Peyer's patch (tissue), 4 donors: ENCODE measurements at regions not wholly inside any gene's neighbourhood (a gene's known extent, or its start where the extent isn't known, plus 50 kb on each side); places are given as distances from the start of the nearest gene placed in this dataset.

Experiments used
- DNase-seq, 3 donors: peaks; one replicate each; pipeline ENCODE4 v3.0.0-alpha.2; 2017 to 2019
- H3K27ac ChIP-seq, 4 donors: fragments of 200-600 bp; sonication (generic); one replicate each; pipeline ENCODE4 v1.5.1; 2016 to 2019
- H3K27me3 ChIP-seq, 2 donors: fragments of 200-600 bp; sonication (generic); one replicate each; pipeline ENCODE4 v1.5.1; 2019
- H3K36me3 ChIP-seq, 3 donors: fragments of 200-600 bp; sonication (generic); one replicate each; pipeline ENCODE4 v1.5.1; 2016 to 2019
- H3K4me1 ChIP-seq, 4 donors: fragments of 200-600 bp; sonication (generic); one replicate each; pipeline ENCODE4 v1.5.1; 2016 to 2019
- H3K4me3 ChIP-seq, 4 donors: fragments of 200-600 bp; sonication (generic); 1 replicate in 3 of 4; 2 replicates in 1 of 4; pipeline ENCODE4 v1.5.1; 2016 to 2019; ENCODE audit warnings: mild to moderate bottlenecking in 1 of 4
- H3K9me3 ChIP-seq, 4 donors: fragments of 200-600 bp; sonication (generic); one replicate each; pipeline ENCODE4 v1.5.1; 2016 to 2019; ENCODE audit warnings: mild to moderate bottlenecking in 1 of 4
- POLR2A ChIP-seq, 2 donors: fragments of 450-650 bp; IDR thresholded peaks; one replicate each; pipeline ENCODE4 v1.5.1; 2017; ENCODE audit warnings: antibody characterized with exemption in 2 of 2, mild to moderate bottlenecking in 2 of 2, moderate library complexity in 2 of 2
- TF ChIP-seq, protein P1 (sequence below), 6 experiments: fragments of 450-650 bp in 4 of 6; fragments of 200-600 bp in 2 of 6; sonication (generic) in 1 of 6; IDR thresholded peaks; one replicate each; pipeline ENCODE4 v1.5.1; 2017 to 2019; ENCODE audit warnings: antibody characterized with exemption in 6 of 6, mild to moderate bottlenecking in 3 of 6, moderate library complexity in 1 of 6

DNA sequence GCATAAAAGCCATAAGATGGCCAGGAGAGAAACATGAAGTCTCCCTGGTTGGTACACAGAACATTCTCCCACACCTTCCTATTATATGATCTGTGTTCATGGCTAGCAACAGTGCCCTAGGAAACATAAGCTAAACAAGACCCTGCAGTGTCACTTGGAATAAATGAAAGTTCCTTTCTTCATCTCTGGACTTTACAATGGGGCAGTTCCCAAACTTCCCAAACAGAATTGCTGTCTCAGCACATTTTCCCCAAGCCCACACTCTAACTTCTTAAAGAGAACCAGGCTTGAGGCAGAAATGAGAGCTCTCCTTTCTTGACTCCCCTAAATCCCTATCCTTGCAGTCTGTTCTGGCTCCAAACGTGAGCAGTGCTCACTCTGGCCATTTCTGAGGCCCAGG, 173.2 kb upstream of the CREB1 start:
- Histone ChIP-seq H3K4me1 (no peaks in the 10 kb centered on the region), H3K27ac (no peak overlapping the region), H3K9me3 (no peaks in the 10 kb centered on the region), H3K27me3 (no peaks in the 10 kb centered on the region), H3K4me3 (no peak overlapping the region), H3K36me3 (no peaks in the 10 kb centered on the region)
- no peak for DNase-seq
- no peak for TF ChIP-seq POLR2A (IDR thresholded peaks at IDR 0.05)
- TF ChIP-seq, protein P1, sequence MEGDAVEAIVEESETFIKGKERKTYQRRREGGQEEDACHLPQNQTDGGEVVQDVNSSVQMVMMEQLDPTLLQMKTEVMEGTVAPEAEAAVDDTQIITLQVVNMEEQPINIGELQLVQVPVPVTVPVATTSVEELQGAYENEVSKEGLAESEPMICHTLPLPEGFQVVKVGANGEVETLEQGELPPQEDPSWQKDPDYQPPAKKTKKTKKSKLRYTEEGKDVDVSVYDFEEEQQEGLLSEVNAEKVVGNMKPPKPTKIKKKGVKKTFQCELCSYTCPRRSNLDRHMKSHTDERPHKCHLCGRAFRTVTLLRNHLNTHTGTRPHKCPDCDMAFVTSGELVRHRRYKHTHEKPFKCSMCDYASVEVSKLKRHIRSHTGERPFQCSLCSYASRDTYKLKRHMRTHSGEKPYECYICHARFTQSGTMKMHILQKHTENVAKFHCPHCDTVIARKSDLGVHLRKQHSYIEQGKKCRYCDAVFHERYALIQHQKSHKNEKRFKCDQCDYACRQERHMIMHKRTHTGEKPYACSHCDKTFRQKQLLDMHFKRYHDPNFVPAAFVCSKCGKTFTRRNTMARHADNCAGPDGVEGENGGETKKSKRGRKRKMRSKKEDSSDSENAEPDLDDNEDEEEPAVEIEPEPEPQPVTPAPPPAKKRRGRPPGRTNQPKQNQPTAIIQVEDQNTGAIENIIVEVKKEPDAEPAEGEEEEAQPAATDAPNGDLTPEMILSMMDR (IDR thresholded peaks at IDR 0.05): no peak

GRCh38 chr2:207357216-207357615, 172.5 kb upstream of the CREB1 start:
- TF ChIP-seq, protein P1 (IDR thresholded peaks at IDR 0.05): no peak
- no peak for TF ChIP-seq POLR2A (IDR thresholded peaks at IDR 0.05)
- Histone ChIP-seq H3K27ac (no peak overlapping the region), H3K4me3 (no peak overlapping the region), H3K9me3 (no peaks in the 10 kb centered on the region), H3K27me3 (no peaks in the 10 kb centered on the region), H3K4me1 (no peaks in the 10 kb centered on the region), H3K36me3 (no peaks in the 10 kb centered on the region)
- no peak for DNase-seq

- no peak for DNase-seq
- no peaks in the 10 kb centered on the region for H3K4me1 ChIP-seq
- no peaks in the 10 kb centered on the region for H3K9me3 ChIP-seq
- TF ChIP-seq, protein P1 (IDR thresholded peaks at IDR 0.05): no peak
- TF ChIP-seq POLR2A (IDR thresholded peaks at IDR 0.05): no peak
- no peaks in the 10 kb centered on the region for H3K27me3 ChIP-seq
- H3K36me3 ChIP-seq: no peaks in the 10 kb centered on the region
- H3K27ac ChIP-seq: no peak overlapping the region
- no peak overlapping the region for H3K4me3 ChIP-seq
Measured at GRCh38 chr2:207362716-207363115, 167.0 kb upstream of the CREB1 start.

DNA sequence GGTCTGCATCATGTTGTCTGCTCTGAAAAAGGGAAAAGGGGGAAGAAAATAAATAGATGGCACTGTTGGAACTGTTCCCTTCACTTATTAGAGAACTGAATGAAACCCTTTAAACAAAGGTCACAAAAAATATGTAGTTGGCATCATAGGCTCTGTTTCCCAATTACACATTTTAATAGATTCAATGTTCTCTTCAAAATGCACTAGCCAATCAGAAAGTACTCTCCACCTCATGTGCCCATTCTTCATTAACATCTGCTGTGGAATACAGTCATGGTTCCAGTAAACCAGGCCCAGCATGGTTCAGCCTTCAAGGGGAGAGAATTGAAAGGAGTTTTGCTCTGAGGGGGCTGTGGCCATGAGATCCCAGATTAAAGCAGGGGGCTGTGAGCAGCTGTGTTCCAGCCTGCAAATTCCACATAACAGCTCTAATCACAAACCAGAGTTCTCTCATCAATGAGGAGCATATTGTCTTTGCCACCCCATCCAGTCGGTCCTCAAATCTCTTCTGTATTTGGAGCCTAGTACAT, 165.9 kb upstream of the CREB1 start:
- no peak overlapping the region for H3K27ac ChIP-seq
- no peaks in the 10 kb centered on the region for H3K4me1 ChIP-seq
- H3K27me3 ChIP-seq: no peaks in the 10 kb centered on the region
- no peaks in the 10 kb centered on the region for H3K36me3 ChIP-seq
- no peak overlapping the region for H3K4me3 ChIP-seq
- H3K9me3 ChIP-seq: no peaks in the 10 kb centered on the region
- DNase-seq: no peak
- TF ChIP-seq, protein P1 (IDR thresholded peaks at IDR 0.05): no peak
- no peak for TF ChIP-seq POLR2A (IDR thresholded peaks at IDR 0.05)

DNA sequence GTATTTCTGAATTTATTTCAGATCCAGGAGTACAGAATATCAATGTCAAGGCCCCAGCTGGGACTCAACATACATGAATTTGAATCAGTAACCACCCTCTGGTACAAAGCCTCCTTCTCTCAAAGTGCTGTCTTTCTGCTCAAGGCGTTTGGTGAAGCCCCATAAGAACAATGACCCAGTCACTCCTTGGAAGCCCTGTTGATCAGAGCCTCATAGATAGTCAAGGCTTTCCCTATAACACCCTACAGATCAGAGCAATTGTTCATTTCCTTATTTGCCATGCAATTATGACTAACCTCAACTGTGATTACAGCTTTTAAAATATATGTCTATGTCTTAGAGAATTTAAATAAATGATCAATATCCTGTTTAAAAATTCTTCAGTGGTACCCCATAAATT, 159.1 kb upstream of the CREB1 start:
- no peak for DNase-seq
- H3K9me3 ChIP-seq: no peaks in the 10 kb centered on the region
- H3K36me3 ChIP-seq: no peaks in the 10 kb centered on the region
- TF ChIP-seq, protein P1 (IDR thresholded peaks at IDR 0.05): no peak
- no peak for TF ChIP-seq POLR2A (IDR thresholded peaks at IDR 0.05)
- H3K27ac ChIP-seq: no peak overlapping the region
- no peaks in the 10 kb centered on the region for H3K27me3 ChIP-seq
- H3K4me1 ChIP-seq: no peaks in the 10 kb centered on the region
- H3K4me3 ChIP-seq: no peak overlapping the region

DNA sequence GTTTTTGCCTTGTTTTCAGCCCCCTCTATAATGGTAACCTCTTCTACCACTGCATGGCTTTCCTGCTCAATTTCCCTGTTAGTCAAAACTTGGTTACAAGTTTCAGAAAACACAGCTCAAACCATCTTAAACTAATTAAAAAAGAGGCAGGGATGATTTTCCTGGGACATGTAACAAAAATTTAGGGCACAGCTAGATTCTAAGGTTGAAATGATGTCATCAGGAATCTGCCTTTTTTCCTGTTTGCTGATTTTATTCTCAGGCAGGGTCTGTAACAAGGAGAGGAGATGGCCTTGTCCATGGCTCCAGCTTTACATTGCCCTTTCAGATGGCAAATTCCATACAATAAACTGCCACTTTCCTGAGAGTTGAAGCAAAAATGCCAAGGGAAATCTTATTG, 157.9 kb upstream of the CREB1 start:
- Histone ChIP-seq H3K27me3 (no peaks in the 10 kb centered on the region), H3K27ac (no peak overlapping the region), H3K36me3 (no peaks in the 10 kb centered on the region), H3K9me3 (no peaks in the 10 kb centered on the region), H3K4me3 (no peak overlapping the region), H3K4me1 (no peaks in the 10 kb centered on the region)
- no peak for DNase-seq
- no peak for TF ChIP-seq POLR2A (IDR thresholded peaks at IDR 0.05)
- TF ChIP-seq, protein P1 (IDR thresholded peaks at IDR 0.05): no peak
